AG08395 (cell line): ENCODE measurements at regions not wholly inside any gene's neighbourhood (a gene's known extent, or its start where the extent isn't known, plus 50 kb on each side); places are given as distances from the start of the nearest gene placed in this dataset.
A peak's percentile ranks its signal among the peaks of the same experiment; 100 is the strongest.
"Not testable (repeated sequence)": the region's sequence is repeated elsewhere in the genome, so short reads cannot be mapped to it uniquely, and the experiment has no call there.

ENCODE experiments used
- DNase-seq: peaks from one replicate; pipeline ENCODE4 v3.0.0; 2012; ENCODE audit warnings: mixed read lengths, low spot score

- not testable (repeated sequence) for DNase-seq
These were observed 125.5 kb downstream of the ZNF486 start for GRCh38 chr19:20292520-20292919.

- no peak for DNase-seq
These were observed 122.2 kb downstream of the ZNF486 start for GRCh38 chr19:20289186-20289585.

GRCh38 chr19:20287070-20287469 lies 120.1 kb downstream of the ZNF486 start:
- no peak for DNase-seq

- not testable (repeated sequence) for DNase-seq
These were observed 118.9 kb downstream of the ZNF486 start for GRCh38 chr19:20285876-20286275.

- DNase-seq: no peak
These were observed 112.5 kb downstream of the ZNF486 start for GRCh38 chr19:20279516-20279915.

- DNase-seq: peak; percentile 28
These were observed 111.3 kb downstream of the ZNF486 start for GRCh38 chr19:20278342-20278741.

- not testable (repeated sequence) for DNase-seq
These were observed 109.7 kb downstream of the ZNF486 start for GRCh38 chr19:20276732-20277082.

- no peak for DNase-seq
These were observed 109.2 kb downstream of the ZNF486 start for GRCh38 chr19:20276011-20276731.

GRCh38 chr19:20273951-20274570 lies 107.0 kb downstream of the ZNF486 start:
- DNase-seq: no peak

GRCh38 chr19:20273376-20273775 lies 106.4 kb downstream of the ZNF486 start:
- DNase-seq: no peak

- not testable (repeated sequence) for DNase-seq
These were observed 105.6 kb downstream of the ZNF486 start for GRCh38 chr19:20272627-20273010.

GRCh38 chr19:20271927-20272626 lies 105.1 kb downstream of the ZNF486 start:
- DNase-seq: not testable (repeated sequence)

- DNase-seq: no peak
These were observed 104.4 kb downstream of the ZNF486 start for GRCh38 chr19:20271215-20271926.

- DNase-seq: no peak
These were observed 102.4 kb downstream of the ZNF486 start for GRCh38 chr19:20269461-20269860.

- not testable (repeated sequence) for DNase-seq
These were observed 94.5 kb downstream of the ZNF486 start for GRCh38 chr19:20261513-20261912.

- not testable (repeated sequence) for DNase-seq
These were observed 93.7 kb downstream of the ZNF486 start for GRCh38 chr19:20260738-20261137.

GRCh38 chr19:20259615-20260014 lies 92.6 kb downstream of the ZNF486 start:
- DNase-seq: no peak

GRCh38 chr19:20256606-20257005 lies 89.6 kb downstream of the ZNF486 start:
- no peak for DNase-seq

GRCh38 chr19:20254121-20254520 lies 87.1 kb downstream of the ZNF486 start:
- no peak for DNase-seq

- DNase-seq: no peak
These were observed 85.6 kb downstream of the ZNF486 start for GRCh38 chr19:20252613-20253012.

GRCh38 chr19:20250627-20251026 lies 83.6 kb downstream of the ZNF486 start:
- no peak for DNase-seq

GRCh38 chr19:20250121-20250520 lies 83.1 kb downstream of the ZNF486 start:
- DNase-seq: no peak
